ENCODE measurements at regions not wholly inside any gene's neighbourhood (a gene's known extent, or its start where the extent isn't known, plus 50 kb on each side); places are given as distances from the start of the nearest gene placed in this dataset.
"Not testable (repeated sequence)": the region's sequence is repeated elsewhere in the genome, so short reads cannot be mapped to it uniquely, and the experiment has no call there.

GRCh38 chr7:55304018-55304762 lies 60.9 kb upstream of the LANCL2 start:
- Histone ChIP-seq H3K36me3 (ENCODE audit: insufficient read depth, low read length) (no peaks in the 10 kb centered on the region), H3K27me3 (ENCODE audit: insufficient read depth, low read length) (no peaks in the 10 kb centered on the region), H3K9me3 (ENCODE audit: insufficient read depth, low read depth, low read length) (no peaks in the 10 kb centered on the region), H3K27ac (ENCODE audit: low read depth, low read length) (no peak overlapping the region), H3K9ac (ENCODE audit: low read depth, low read length) (no peak overlapping the region), H3K4me1 (ENCODE audit: insufficient read depth, low read length) (peaks cover 10% of the 10 kb centered on the region; the same call in 1 of the 2 replicates), H3K4me3 (ENCODE audit: low read length) (no peak overlapping the region)
- WGBS: 94% methylated on average over 4 of the region's 4 CpGs

- no peaks in the 10 kb centered on the region for H3K27me3 ChIP-seq (ENCODE audit: insufficient read depth, low read length)
- no peak overlapping the region for H3K4me3 ChIP-seq (ENCODE audit: low read length)
- no peak overlapping the region for H3K27ac ChIP-seq (ENCODE audit: low read depth, low read length)
- H3K9ac ChIP-seq (ENCODE audit: low read depth, low read length): no peak overlapping the region
- 96% methylated on average over 1 of the region's 1 CpG for WGBS
- H3K9me3 ChIP-seq (ENCODE audit: insufficient read depth, low read depth, low read length): no peaks in the 10 kb centered on the region
- H3K4me1 ChIP-seq (ENCODE audit: insufficient read depth, low read length): peaks cover 4% of the 10 kb centered on the region; the same call in 1 of the 2 replicates
- H3K36me3 ChIP-seq (ENCODE audit: insufficient read depth, low read length): no peaks in the 10 kb centered on the region
Measured at GRCh38 chr7:55305135-55305534, 60.0 kb upstream of the LANCL2 start.

- no peaks in the 10 kb centered on the region for H3K4me1 ChIP-seq (ENCODE audit: insufficient read depth, low read length)
- no peak overlapping the region for H3K9ac ChIP-seq (ENCODE audit: low read depth, low read length)
- no peak overlapping the region for H3K27ac ChIP-seq (ENCODE audit: low read depth, low read length)
- no peak overlapping the region for H3K4me3 ChIP-seq (ENCODE audit: low read length)
- 95% methylated on average over 3 of the region's 3 CpGs for WGBS
- H3K27me3 ChIP-seq (ENCODE audit: insufficient read depth, low read length): no peaks in the 10 kb centered on the region
- no peaks in the 10 kb centered on the region for H3K36me3 ChIP-seq (ENCODE audit: insufficient read depth, low read length)
- H3K9me3 ChIP-seq (ENCODE audit: insufficient read depth, low read depth, low read length): peaks cover 8% of the 10 kb centered on the region; the same call in 1 of the 2 replicates
Measured at GRCh38 chr7:55306331-55306730, 58.8 kb upstream of the LANCL2 start.

- Histone ChIP-seq H3K27me3 (ENCODE audit: insufficient read depth, low read length) (no peaks in the 10 kb centered on the region), H3K4me1 (ENCODE audit: insufficient read depth, low read length) (no peaks in the 10 kb centered on the region), H3K36me3 (ENCODE audit: insufficient read depth, low read length) (no peaks in the 10 kb centered on the region), H3K4me3 (ENCODE audit: low read length) (no peak overlapping the region), H3K9ac (ENCODE audit: low read depth, low read length) (no peak overlapping the region), H3K9me3 (ENCODE audit: insufficient read depth, low read depth, low read length) (peaks cover 8% of the 10 kb centered on the region; the same call in 1 of the 2 replicates), H3K27ac (ENCODE audit: low read depth, low read length) (no peak overlapping the region)
- WGBS: 87% methylated on average over 4 of the region's 4 CpGs
Measured at GRCh38 chr7:55307123-55307916, 57.8 kb upstream of the LANCL2 start.

GRCh38 chr7:55308186-55308929 lies 56.8 kb upstream of the LANCL2 start:
- Histone ChIP-seq H3K9ac (ENCODE audit: low read depth, low read length) (no peak overlapping the region), H3K36me3 (ENCODE audit: insufficient read depth, low read length) (no peaks in the 10 kb centered on the region), H3K27me3 (ENCODE audit: insufficient read depth, low read length) (no peaks in the 10 kb centered on the region), H3K4me1 (ENCODE audit: insufficient read depth, low read length) (no peaks in the 10 kb centered on the region), H3K4me3 (ENCODE audit: low read length) (no peak overlapping the region), H3K9me3 (ENCODE audit: insufficient read depth, low read depth, low read length) (peaks cover 8% of the 10 kb centered on the region; the same call in 1 of the 2 replicates), H3K27ac (ENCODE audit: low read depth, low read length) (no peak overlapping the region)
- WGBS: 94% methylated on average over 3 of the region's 3 CpGs

- Histone ChIP-seq H3K9ac (ENCODE audit: low read depth, low read length) (no peak overlapping the region), H3K36me3 (ENCODE audit: insufficient read depth, low read length) (no peaks in the 10 kb centered on the region), H3K27ac (ENCODE audit: low read depth, low read length) (no peak overlapping the region), H3K9me3 (ENCODE audit: insufficient read depth, low read depth, low read length) (peaks cover 8% of the 10 kb centered on the region; the same call in 1 of the 2 replicates), H3K4me3 (ENCODE audit: low read length) (no peak overlapping the region), H3K27me3 (ENCODE audit: insufficient read depth, low read length) (no peaks in the 10 kb centered on the region), H3K4me1 (ENCODE audit: insufficient read depth, low read length) (no peaks in the 10 kb centered on the region)
- 93% methylated on average over 17 of the region's 17 CpGs for WGBS
Measured at GRCh38 chr7:55309040-55309991, 55.8 kb upstream of the LANCL2 start.

- no peaks in the 10 kb centered on the region for H3K27me3 ChIP-seq (ENCODE audit: insufficient read depth, low read length)
- H3K9ac ChIP-seq (ENCODE audit: low read depth, low read length): no peak overlapping the region
- no peak overlapping the region for H3K4me3 ChIP-seq (ENCODE audit: low read length)
- 73% methylated on average over 8 of the region's 8 CpGs for WGBS
- peaks cover 8% of the 10 kb centered on the region; the same call in 1 of the 2 replicates for H3K9me3 ChIP-seq (ENCODE audit: insufficient read depth, low read depth, low read length)
- H3K4me1 ChIP-seq (ENCODE audit: insufficient read depth, low read length): no peaks in the 10 kb centered on the region
- H3K36me3 ChIP-seq (ENCODE audit: insufficient read depth, low read length): no peaks in the 10 kb centered on the region
- H3K27ac ChIP-seq (ENCODE audit: low read depth, low read length): no peak overlapping the region
Measured at GRCh38 chr7:55310287-55311025, 54.7 kb upstream of the LANCL2 start.

GRCh38 chr7:55311892-55312291 lies 53.2 kb upstream of the LANCL2 start:
- not testable (repeated sequence) for H3K4me1 ChIP-seq (ENCODE audit: insufficient read depth, low read length); H3K9ac ChIP-seq (ENCODE audit: low read depth, low read length); H3K27ac ChIP-seq (ENCODE audit: low read depth, low read length); H3K4me3 ChIP-seq (ENCODE audit: low read length); H3K36me3 ChIP-seq (ENCODE audit: insufficient read depth, low read length); H3K27me3 ChIP-seq (ENCODE audit: insufficient read depth, low read length); H3K9me3 ChIP-seq (ENCODE audit: insufficient read depth, low read depth, low read length)
- WGBS: 97% methylated on average over 26 of the region's 27 CpGs

GRCh38 chr7:55313671-55314070 lies 51.5 kb upstream of the LANCL2 start:
- not testable (repeated sequence) for H3K9ac ChIP-seq (ENCODE audit: low read depth, low read length); H3K4me1 ChIP-seq (ENCODE audit: insufficient read depth, low read length); H3K27ac ChIP-seq (ENCODE audit: low read depth, low read length); H3K9me3 ChIP-seq (ENCODE audit: insufficient read depth, low read depth, low read length); H3K36me3 ChIP-seq (ENCODE audit: insufficient read depth, low read length); H3K27me3 ChIP-seq (ENCODE audit: insufficient read depth, low read length); H3K4me3 ChIP-seq (ENCODE audit: low read length)
- WGBS: 97% methylated on average over 5 of the region's 5 CpGs

GRCh38 chr7:55314967-55315366 lies 50.2 kb upstream of the LANCL2 start:
- H3K27ac ChIP-seq (ENCODE audit: low read depth, low read length): no peak overlapping the region
- H3K36me3 ChIP-seq (ENCODE audit: insufficient read depth, low read length): no peaks in the 10 kb centered on the region
- H3K9ac ChIP-seq (ENCODE audit: low read depth, low read length): no peak overlapping the region
- H3K4me1 ChIP-seq (ENCODE audit: insufficient read depth, low read length): no peaks in the 10 kb centered on the region
- no peak overlapping the region for H3K4me3 ChIP-seq (ENCODE audit: low read length)
- no peaks in the 10 kb centered on the region for H3K27me3 ChIP-seq (ENCODE audit: insufficient read depth, low read length)
- peaks cover 8% of the 10 kb centered on the region; the same call in 1 of the 2 replicates for H3K9me3 ChIP-seq (ENCODE audit: insufficient read depth, low read depth, low read length)
- WGBS: 88% methylated on average over 8 of the region's 8 CpGs
